ENCODE measurements at regions not wholly inside any gene's neighbourhood (a gene's known extent, or its start where the extent isn't known, plus 50 kb on each side); places are given as distances from the start of the nearest gene placed in this dataset.
"Not testable (repeated sequence)": the region's sequence is repeated elsewhere in the genome, so short reads cannot be mapped to it uniquely, and the experiment has no call there.

DNA sequence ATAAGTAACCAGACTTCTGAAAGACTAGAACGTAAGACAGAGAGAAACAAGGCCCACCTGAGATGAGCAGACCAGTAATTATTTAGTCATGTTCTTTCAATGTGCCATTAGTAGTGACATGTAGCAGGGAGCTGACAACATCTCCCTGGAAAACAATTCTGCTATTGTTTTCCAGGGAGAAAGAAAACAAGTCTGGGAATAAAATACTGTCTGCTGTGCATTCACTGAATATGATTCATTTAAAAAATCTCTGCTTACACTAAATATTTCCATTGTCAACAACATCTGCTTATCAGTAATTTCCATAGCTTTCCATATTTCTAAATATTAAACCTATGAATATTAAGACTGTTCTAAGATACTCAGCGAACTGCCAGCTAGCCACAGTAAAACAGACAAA lies 80.0 kb downstream of the VCAM1 start:
- H3K9me3 ChIP-seq, result no peaks in the 10 kb centered on the region
- TF ChIP-seq POLR2A (IDR thresholded peaks at IDR 0.05), result no peak
- TF ChIP-seq, protein P1, sequence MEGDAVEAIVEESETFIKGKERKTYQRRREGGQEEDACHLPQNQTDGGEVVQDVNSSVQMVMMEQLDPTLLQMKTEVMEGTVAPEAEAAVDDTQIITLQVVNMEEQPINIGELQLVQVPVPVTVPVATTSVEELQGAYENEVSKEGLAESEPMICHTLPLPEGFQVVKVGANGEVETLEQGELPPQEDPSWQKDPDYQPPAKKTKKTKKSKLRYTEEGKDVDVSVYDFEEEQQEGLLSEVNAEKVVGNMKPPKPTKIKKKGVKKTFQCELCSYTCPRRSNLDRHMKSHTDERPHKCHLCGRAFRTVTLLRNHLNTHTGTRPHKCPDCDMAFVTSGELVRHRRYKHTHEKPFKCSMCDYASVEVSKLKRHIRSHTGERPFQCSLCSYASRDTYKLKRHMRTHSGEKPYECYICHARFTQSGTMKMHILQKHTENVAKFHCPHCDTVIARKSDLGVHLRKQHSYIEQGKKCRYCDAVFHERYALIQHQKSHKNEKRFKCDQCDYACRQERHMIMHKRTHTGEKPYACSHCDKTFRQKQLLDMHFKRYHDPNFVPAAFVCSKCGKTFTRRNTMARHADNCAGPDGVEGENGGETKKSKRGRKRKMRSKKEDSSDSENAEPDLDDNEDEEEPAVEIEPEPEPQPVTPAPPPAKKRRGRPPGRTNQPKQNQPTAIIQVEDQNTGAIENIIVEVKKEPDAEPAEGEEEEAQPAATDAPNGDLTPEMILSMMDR (IDR thresholded peaks at IDR 0.05), result no peak
- 27% methylated on average over 2 of the region's 2 CpGs for WGBS, 2 donors
- intact Hi-C loops (cut with DNase I), result no loop called here
- no peak for DNase-seq
- H3K27ac ChIP-seq, result peak overlapping the region in 2 of 4 donors; percentile 62 to 63
- H3K27me3 ChIP-seq, result no peaks in the 10 kb centered on the region
- no peak overlapping the region for H3K4me3 ChIP-seq
- H3K36me3 ChIP-seq (replicated peaks in 1 of 2; ENCODE audit: insufficient read depth in 1 of 2, low read depth in 2 of 2), result no peaks in the 10 kb centered on the region
- no peak for ATAC-seq
- H3K4me1 ChIP-seq, result no peaks in the 10 kb centered on the region

DNA sequence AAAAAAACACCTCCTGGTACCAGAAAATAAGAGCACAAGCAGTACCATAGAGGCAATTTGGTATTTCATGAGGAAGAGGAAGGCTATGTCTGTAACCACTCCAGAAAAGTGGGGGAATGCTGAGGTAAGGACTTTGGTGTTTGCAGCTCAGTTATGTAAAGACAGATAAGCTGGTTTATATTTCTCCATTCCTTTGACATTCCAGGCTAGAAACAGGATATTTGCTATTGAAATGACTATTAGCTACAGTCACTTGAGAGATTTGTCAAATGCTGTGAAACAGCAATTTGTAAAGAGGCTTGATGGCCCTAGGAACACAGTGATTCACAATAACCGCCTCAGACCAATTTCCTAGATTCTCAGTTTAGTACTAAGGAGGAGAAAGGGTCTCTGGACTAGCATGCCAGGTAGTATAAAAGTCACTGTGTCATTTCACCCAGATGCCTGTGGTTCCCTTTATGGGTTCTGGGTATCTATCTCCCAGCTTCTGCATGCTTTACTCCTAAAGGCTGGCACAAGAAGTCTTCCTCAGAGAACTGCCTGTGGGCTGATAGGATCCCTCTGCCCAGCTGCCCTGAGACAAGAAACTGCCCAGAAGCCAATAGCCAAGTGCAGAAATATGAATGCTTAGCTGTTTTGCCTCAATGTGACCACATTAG lies 80.5 kb downstream of the VCAM1 start:
- no peak for DNase-seq
- no peaks in the 10 kb centered on the region for H3K36me3 ChIP-seq (replicated peaks in 1 of 2; ENCODE audit: insufficient read depth in 1 of 2, low read depth in 2 of 2)
- H3K4me3 ChIP-seq, result no peak overlapping the region
- 18 to 28% methylated on average over 1 of the region's 1 CpG for WGBS, 2 donors
- H3K9me3 ChIP-seq, result no peaks in the 10 kb centered on the region
- H3K27ac ChIP-seq, result peak overlapping the region in 3 of 4 donors; percentile 49 to 63 (median 62)
- TF ChIP-seq POLR2A (IDR thresholded peaks at IDR 0.05), result no peak
- TF ChIP-seq, protein P1 (IDR thresholded peaks at IDR 0.05), result no peak
- intact Hi-C loops (cut with DNase I), result no loop called here
- no peaks in the 10 kb centered on the region for H3K4me1 ChIP-seq
- no peaks in the 10 kb centered on the region for H3K27me3 ChIP-seq
- ATAC-seq, result peak; percentile 80

DNA sequence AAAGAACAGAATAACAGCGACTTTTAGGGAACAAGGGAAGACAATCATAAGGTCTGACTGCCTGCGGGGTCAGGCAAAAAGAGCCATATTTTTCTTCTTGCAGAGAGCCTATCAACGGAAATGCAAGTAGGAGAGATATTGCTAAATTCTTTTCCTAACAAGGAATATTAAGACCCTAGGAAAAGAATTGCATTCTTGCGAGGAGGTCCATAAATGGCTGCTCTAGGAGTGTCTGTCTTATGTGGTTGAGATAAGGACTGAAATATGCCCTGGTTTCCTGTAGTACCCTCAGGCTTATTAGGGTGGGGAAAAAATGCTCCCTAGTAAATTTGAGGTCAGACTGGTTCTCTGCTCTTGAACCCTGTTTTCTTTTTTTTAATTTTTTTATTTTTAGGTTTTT lies 81.7 kb downstream of the VCAM1 start:
- H3K4me3 ChIP-seq; intact Hi-C loops (cut with DNase I); H3K27me3 ChIP-seq; H3K36me3 ChIP-seq (replicated peaks in 1 of 2; ENCODE audit: insufficient read depth in 1 of 2, low read depth in 2 of 2); ATAC-seq; H3K27ac ChIP-seq; DNase-seq; H3K9me3 ChIP-seq; H3K4me1 ChIP-seq: not testable (repeated sequence)
- WGBS, 2 donors, result 78 to 84% methylated on average over 4 of the region's 4 CpGs

DNA sequence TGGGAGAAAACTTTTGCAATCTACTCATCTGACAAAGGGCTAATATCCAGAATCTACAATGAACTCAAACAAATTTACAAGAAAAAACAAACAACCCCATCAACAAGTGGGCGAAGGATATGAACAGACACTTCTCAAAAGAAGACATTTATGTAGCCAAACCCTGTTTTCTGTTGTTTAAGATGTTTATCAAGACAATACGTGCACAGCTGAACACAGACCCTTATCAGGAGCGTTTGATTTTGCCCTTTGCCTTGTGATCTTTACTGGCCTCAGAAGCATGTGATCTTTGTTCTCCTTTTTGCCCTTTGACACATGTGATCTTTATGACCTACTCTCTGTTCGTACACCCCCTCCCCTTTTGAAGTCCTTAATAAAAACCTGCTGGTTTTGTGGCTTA lies 83.7 kb downstream of the VCAM1 start:
- H3K27me3 ChIP-seq; H3K9me3 ChIP-seq; H3K36me3 ChIP-seq (replicated peaks in 1 of 2; ENCODE audit: insufficient read depth in 1 of 2, low read depth in 2 of 2); ATAC-seq; H3K4me3 ChIP-seq; H3K4me1 ChIP-seq; DNase-seq; intact Hi-C loops (cut with DNase I); H3K27ac ChIP-seq: not testable (repeated sequence)
- 55 to 56% methylated on average over 4 of the region's 4 CpGs for WGBS, 2 donors

DNA sequence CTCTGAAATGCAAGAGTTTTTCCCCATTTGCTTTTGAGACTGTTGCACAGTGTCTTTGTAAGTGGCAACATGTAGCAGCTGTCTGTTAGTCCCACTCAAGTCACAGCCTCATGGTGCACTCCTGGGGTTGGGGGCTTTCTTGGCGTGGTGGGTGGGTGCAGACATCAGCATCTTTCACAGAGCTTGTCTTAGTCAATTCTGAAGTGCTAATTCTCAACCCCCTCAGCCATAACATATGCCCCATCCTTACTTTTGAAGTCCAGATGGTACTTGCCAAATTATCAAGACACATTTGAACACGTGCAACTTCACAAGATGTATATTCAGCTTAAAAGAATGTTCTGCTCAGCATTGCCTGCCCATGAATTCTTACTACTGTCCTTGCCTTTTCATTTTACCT lies 87.1 kb downstream of the VCAM1 start:
- H3K27me3 ChIP-seq, result no peaks in the 10 kb centered on the region
- intact Hi-C loops (cut with DNase I), result no loop called here
- no peaks in the 10 kb centered on the region for H3K4me1 ChIP-seq
- no peak overlapping the region for H3K27ac ChIP-seq
- H3K36me3 ChIP-seq (replicated peaks in 1 of 2; ENCODE audit: insufficient read depth in 1 of 2, low read depth in 2 of 2), result no peaks in the 10 kb centered on the region
- no peak for DNase-seq
- TF ChIP-seq POLR2A (IDR thresholded peaks at IDR 0.05), result no peak
- TF ChIP-seq, protein P1 (IDR thresholded peaks at IDR 0.05), result no peak
- no peak for ATAC-seq
- WGBS, 2 donors, result 38 to 47% methylated on average over 2 of the region's 2 CpGs
- no peaks in the 10 kb centered on the region for H3K9me3 ChIP-seq
- H3K4me3 ChIP-seq, result no peak overlapping the region

DNA sequence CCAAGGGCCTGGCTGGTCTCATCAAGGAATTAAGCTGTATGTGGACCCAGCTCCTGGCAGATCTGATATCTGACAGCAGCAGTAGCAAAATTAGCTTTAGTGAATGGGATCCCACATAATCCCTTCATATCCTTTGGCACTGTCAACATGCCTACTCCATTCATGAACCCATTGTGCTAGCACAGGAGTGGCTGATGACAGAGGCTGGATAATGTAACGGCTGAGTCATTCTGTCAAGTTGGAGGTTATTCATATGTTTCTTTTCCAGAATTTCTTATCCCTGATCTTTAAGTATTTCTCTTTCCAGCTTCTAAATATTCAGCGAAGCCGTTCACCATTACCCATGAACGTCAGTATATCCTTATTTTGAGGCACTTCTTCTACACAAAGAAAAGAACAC lies 84.3 kb downstream of the EXTL2 start:
- intact Hi-C loops (cut with DNase I), result no loop called here
- Histone ChIP-seq H3K27ac (no peak overlapping the region), H3K36me3 (replicated peaks in 1 of 2; ENCODE audit: insufficient read depth in 1 of 2, low read depth in 2 of 2) (no peaks in the 10 kb centered on the region), H3K9me3 (no peaks in the 10 kb centered on the region), H3K4me3 (no peak overlapping the region), H3K27me3 (no peaks in the 10 kb centered on the region), H3K4me1 (no peaks in the 10 kb centered on the region)
- TF ChIP-seq POLR2A (IDR thresholded peaks at IDR 0.05), result no peak
- TF ChIP-seq, protein P1 (IDR thresholded peaks at IDR 0.05), result no peak
- no peak for DNase-seq
- 50 to 66% methylated on average over 4 of the region's 4 CpGs for WGBS, 2 donors
- ATAC-seq, result no peak

Data from body of pancreas (tissue), 4 donors.